ENCODE measurements at regions not wholly inside any gene's neighbourhood (a gene's known extent, or its start where the extent isn't known, plus 50 kb on each side); places are given as distances from the start of the nearest gene placed in this dataset.

DNA sequence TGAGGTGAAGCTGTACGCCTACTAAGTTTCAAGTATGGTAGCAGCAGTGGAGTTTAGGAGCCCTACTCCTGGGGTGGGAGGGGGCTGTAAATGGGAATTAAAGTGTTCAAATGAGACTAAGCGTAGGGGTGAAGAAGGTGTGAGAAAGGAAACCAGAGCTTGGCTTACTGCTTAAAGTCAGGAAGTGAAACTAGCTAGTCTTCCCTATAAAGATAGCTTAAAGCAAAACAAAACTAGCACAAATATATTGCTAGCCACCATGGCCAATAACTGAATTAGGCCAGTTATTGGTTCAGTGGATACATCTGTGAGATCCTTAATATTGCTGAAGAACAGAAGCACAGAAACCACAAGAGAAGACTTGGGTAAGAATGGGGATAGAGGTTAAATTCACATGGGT is 492.2 kb upstream of the PKN2 start:
- no peak for TF ChIP-seq GABPA (IDR thresholded peaks at IDR 0.05; ENCODE audit: low read depth)
- no peak for TF ChIP-seq POLR2AphosphoS5 (IDR thresholded peaks at IDR 0.05; ENCODE audit: low read depth)
- TF ChIP-seq, protein P1, sequence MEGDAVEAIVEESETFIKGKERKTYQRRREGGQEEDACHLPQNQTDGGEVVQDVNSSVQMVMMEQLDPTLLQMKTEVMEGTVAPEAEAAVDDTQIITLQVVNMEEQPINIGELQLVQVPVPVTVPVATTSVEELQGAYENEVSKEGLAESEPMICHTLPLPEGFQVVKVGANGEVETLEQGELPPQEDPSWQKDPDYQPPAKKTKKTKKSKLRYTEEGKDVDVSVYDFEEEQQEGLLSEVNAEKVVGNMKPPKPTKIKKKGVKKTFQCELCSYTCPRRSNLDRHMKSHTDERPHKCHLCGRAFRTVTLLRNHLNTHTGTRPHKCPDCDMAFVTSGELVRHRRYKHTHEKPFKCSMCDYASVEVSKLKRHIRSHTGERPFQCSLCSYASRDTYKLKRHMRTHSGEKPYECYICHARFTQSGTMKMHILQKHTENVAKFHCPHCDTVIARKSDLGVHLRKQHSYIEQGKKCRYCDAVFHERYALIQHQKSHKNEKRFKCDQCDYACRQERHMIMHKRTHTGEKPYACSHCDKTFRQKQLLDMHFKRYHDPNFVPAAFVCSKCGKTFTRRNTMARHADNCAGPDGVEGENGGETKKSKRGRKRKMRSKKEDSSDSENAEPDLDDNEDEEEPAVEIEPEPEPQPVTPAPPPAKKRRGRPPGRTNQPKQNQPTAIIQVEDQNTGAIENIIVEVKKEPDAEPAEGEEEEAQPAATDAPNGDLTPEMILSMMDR (IDR thresholded peaks at IDR 0.05; ENCODE audit: insufficient read depth, low read length): no peak
- TF ChIP-seq SPI1 (IDR thresholded peaks at IDR 0.05; ENCODE audit: borderline replicate concordance, low read depth): no peak
- TF ChIP-seq, protein P2, sequence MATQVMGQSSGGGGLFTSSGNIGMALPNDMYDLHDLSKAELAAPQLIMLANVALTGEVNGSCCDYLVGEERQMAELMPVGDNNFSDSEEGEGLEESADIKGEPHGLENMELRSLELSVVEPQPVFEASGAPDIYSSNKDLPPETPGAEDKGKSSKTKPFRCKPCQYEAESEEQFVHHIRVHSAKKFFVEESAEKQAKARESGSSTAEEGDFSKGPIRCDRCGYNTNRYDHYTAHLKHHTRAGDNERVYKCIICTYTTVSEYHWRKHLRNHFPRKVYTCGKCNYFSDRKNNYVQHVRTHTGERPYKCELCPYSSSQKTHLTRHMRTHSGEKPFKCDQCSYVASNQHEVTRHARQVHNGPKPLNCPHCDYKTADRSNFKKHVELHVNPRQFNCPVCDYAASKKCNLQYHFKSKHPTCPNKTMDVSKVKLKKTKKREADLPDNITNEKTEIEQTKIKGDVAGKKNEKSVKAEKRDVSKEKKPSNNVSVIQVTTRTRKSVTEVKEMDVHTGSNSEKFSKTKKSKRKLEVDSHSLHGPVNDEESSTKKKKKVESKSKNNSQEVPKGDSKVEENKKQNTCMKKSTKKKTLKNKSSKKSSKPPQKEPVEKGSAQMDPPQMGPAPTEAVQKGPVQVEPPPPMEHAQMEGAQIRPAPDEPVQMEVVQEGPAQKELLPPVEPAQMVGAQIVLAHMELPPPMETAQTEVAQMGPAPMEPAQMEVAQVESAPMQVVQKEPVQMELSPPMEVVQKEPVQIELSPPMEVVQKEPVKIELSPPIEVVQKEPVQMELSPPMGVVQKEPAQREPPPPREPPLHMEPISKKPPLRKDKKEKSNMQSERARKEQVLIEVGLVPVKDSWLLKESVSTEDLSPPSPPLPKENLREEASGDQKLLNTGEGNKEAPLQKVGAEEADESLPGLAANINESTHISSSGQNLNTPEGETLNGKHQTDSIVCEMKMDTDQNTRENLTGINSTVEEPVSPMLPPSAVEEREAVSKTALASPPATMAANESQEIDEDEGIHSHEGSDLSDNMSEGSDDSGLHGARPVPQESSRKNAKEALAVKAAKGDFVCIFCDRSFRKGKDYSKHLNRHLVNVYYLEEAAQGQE (IDR thresholded peaks at IDR 0.05; ENCODE audit: insufficient replicate concordance, low read depth): no peak
- H3K27me3 ChIP-seq (ENCODE audit: insufficient read depth, poor library complexity, severe bottlenecking): peaks cover 2% of the 10 kb centered on the region
- no peak for DNase-seq (ENCODE audit: low read depth in 1 of 2, low spot score in 1 of 2)
- no peak overlapping the region for H3K4me3 ChIP-seq (replicated peaks; ENCODE audit: insufficient read depth, low read length)
- no peak overlapping the region for H3K27ac ChIP-seq (replicated peaks)

- peaks cover 2% of the 10 kb centered on the region for H3K27me3 ChIP-seq (ENCODE audit: insufficient read depth, poor library complexity, severe bottlenecking)
- no peak overlapping the region for H3K27ac ChIP-seq (replicated peaks)
- no peak for DNase-seq (ENCODE audit: low read depth in 1 of 2, low spot score in 1 of 2)
- TF ChIP-seq, protein P1 (IDR thresholded peaks at IDR 0.05; ENCODE audit: insufficient read depth, low read length): no peak
- TF ChIP-seq, protein P2 (IDR thresholded peaks at IDR 0.05; ENCODE audit: insufficient replicate concordance, low read depth): no peak
- TF ChIP-seq SPI1 (IDR thresholded peaks at IDR 0.05; ENCODE audit: borderline replicate concordance, low read depth) (no peak), POLR2AphosphoS5 (IDR thresholded peaks at IDR 0.05; ENCODE audit: low read depth) (no peak), GABPA (IDR thresholded peaks at IDR 0.05; ENCODE audit: low read depth) (no peak)
- no peak overlapping the region for H3K4me3 ChIP-seq (replicated peaks; ENCODE audit: insufficient read depth, low read length)
These were observed 489.5 kb upstream of the PKN2 start for GRCh38 chr1:88194542-88194941.

- no peak overlapping the region for H3K4me3 ChIP-seq (replicated peaks; ENCODE audit: insufficient read depth, low read length)
- no peaks in the 10 kb centered on the region for H3K27me3 ChIP-seq (ENCODE audit: insufficient read depth, poor library complexity, severe bottlenecking)
- DNase-seq (ENCODE audit: low read depth in 1 of 2, low spot score in 1 of 2): no peak
- H3K27ac ChIP-seq (replicated peaks): no peak overlapping the region
- TF ChIP-seq GABPA (IDR thresholded peaks at IDR 0.05; ENCODE audit: low read depth) (no peak), SPI1 (IDR thresholded peaks at IDR 0.05; ENCODE audit: borderline replicate concordance, low read depth) (no peak), POLR2AphosphoS5 (IDR thresholded peaks at IDR 0.05; ENCODE audit: low read depth) (no peak)
- TF ChIP-seq, protein P2 (IDR thresholded peaks at IDR 0.05; ENCODE audit: insufficient replicate concordance, low read depth): no peak
- TF ChIP-seq, protein P1 (IDR thresholded peaks at IDR 0.05; ENCODE audit: insufficient read depth, low read length): no peak
These were observed 483.5 kb upstream of the PKN2 start for GRCh38 chr1:88200545-88200944.

Measured in HL-60 (cell line).